ENCODE measurements at regions not wholly inside any gene's neighbourhood (a gene's known extent, or its start where the extent isn't known, plus 50 kb on each side); places are given as distances from the start of the nearest gene placed in this dataset.

- H3K9ac ChIP-seq (ENCODE audit: control insufficient read depth, extremely low read depth, insufficient read depth, low read length), result no peak overlapping the region
- DNase-seq (ENCODE audit: low read depth, low spot score), result no peak
- H3K27me3 ChIP-seq (ENCODE audit: control insufficient read depth, extremely low read depth, insufficient read depth, low read length), result no peaks in the 10 kb centered on the region
- H2AFZ ChIP-seq (ENCODE audit: control insufficient read depth, low read length), result no peak overlapping the region
- no peaks in the 10 kb centered on the region for H3K9me1 ChIP-seq (ENCODE audit: control insufficient read depth, extremely low read depth, insufficient read depth, low read length)
- no peak for FAIRE-seq
- H3K36me3 ChIP-seq (ENCODE audit: control insufficient read depth in 2 of 2, extremely low read depth in 1 of 2, insufficient read depth in 2 of 2, low read length in 2 of 2), result no peaks in the 10 kb centered on the region
- dilution Hi-C loops (cut with MboI; ENCODE audit: extremely low pct_ligation_motif_present, low sequenced_read_pairs), result no loop called here
- no peak overlapping the region for H3K4me3 ChIP-seq (ENCODE audit: control insufficient read depth in 2 of 3, extremely low read depth in 1 of 3, insufficient read depth in 2 of 3, low read depth in 1 of 3, low read length in 3 of 3)
- H3K9me3 ChIP-seq (ENCODE audit: control insufficient read depth, low read depth, low read length), result no peaks in the 10 kb centered on the region
- no peaks in the 10 kb centered on the region for H4K20me1 ChIP-seq (ENCODE audit: control insufficient read depth, extremely low read depth, insufficient read depth, low read length)
- no peaks in the 10 kb centered on the region for H3K79me2 ChIP-seq (ENCODE audit: control insufficient read depth, insufficient read depth, low read length)
- no peaks in the 10 kb centered on the region for H3K4me1 ChIP-seq (ENCODE audit: control insufficient read depth, extremely low read depth, insufficient read depth, low read length)
- no peak overlapping the region for H3K27ac ChIP-seq (ENCODE audit: control insufficient read depth, insufficient read depth, low read length)
- H3K4me2 ChIP-seq (ENCODE audit: control insufficient read depth, extremely low read depth, insufficient read depth, low read depth, low read length), result no peak overlapping the region
- TF ChIP-seq CTCF (optimal IDR thresholded peaks at IDR 0.05 in 1 of 3, IDR thresholded peaks at IDR 0.05 in 1 of 3, conservative IDR thresholded peaks at IDR 0.05 in 1 of 3; ENCODE audit: extremely low read depth in 1 of 3, insufficient read depth in 2 of 3, low read length in 3 of 3) (no peak), EZH2 (IDR thresholded peaks at IDR 0.05; ENCODE audit: low read length) (no peak)
Observed at GRCh38 chrX:128650326-128650725, 598.1 kb upstream of the ACTRT1 start.

- TF ChIP-seq CTCF (optimal IDR thresholded peaks at IDR 0.05 in 1 of 3, IDR thresholded peaks at IDR 0.05 in 1 of 3, conservative IDR thresholded peaks at IDR 0.05 in 1 of 3; ENCODE audit: extremely low read depth in 1 of 3, insufficient read depth in 2 of 3, low read length in 3 of 3) (no peak), EZH2 (IDR thresholded peaks at IDR 0.05; ENCODE audit: low read length) (no peak)
- no peak overlapping the region for H3K9ac ChIP-seq (ENCODE audit: control insufficient read depth, extremely low read depth, insufficient read depth, low read length)
- no peak overlapping the region for H3K4me2 ChIP-seq (ENCODE audit: control insufficient read depth, extremely low read depth, insufficient read depth, low read depth, low read length)
- H3K79me2 ChIP-seq (ENCODE audit: control insufficient read depth, insufficient read depth, low read length), result no peaks in the 10 kb centered on the region
- H4K20me1 ChIP-seq (ENCODE audit: control insufficient read depth, extremely low read depth, insufficient read depth, low read length), result no peaks in the 10 kb centered on the region
- no peak overlapping the region for H3K4me3 ChIP-seq (ENCODE audit: control insufficient read depth in 2 of 3, extremely low read depth in 1 of 3, insufficient read depth in 2 of 3, low read depth in 1 of 3, low read length in 3 of 3)
- DNase-seq (ENCODE audit: low read depth, low spot score) (no peak), FAIRE-seq (no peak)
- no peaks in the 10 kb centered on the region for H3K36me3 ChIP-seq (ENCODE audit: control insufficient read depth in 2 of 2, extremely low read depth in 1 of 2, insufficient read depth in 2 of 2, low read length in 2 of 2)
- dilution Hi-C loops (cut with MboI; ENCODE audit: extremely low pct_ligation_motif_present, low sequenced_read_pairs), result no loop called here
- no peaks in the 10 kb centered on the region for H3K4me1 ChIP-seq (ENCODE audit: control insufficient read depth, extremely low read depth, insufficient read depth, low read length)
- H2AFZ ChIP-seq (ENCODE audit: control insufficient read depth, low read length), result no peak overlapping the region
- H3K27ac ChIP-seq (ENCODE audit: control insufficient read depth, insufficient read depth, low read length), result no peak overlapping the region
- H3K9me1 ChIP-seq (ENCODE audit: control insufficient read depth, extremely low read depth, insufficient read depth, low read length), result no peaks in the 10 kb centered on the region
- H3K9me3 ChIP-seq (ENCODE audit: control insufficient read depth, low read depth, low read length), result no peaks in the 10 kb centered on the region
- no peaks in the 10 kb centered on the region for H3K27me3 ChIP-seq (ENCODE audit: control insufficient read depth, extremely low read depth, insufficient read depth, low read length)
Observed at GRCh38 chrX:128634754-128635153, 582.6 kb upstream of the ACTRT1 start.

Measured in keratinocyte (primary cell).